SK-N-DZ (cell line): ENCODE measurements at regions not wholly inside any gene's neighbourhood (a gene's known extent, or its start where the extent isn't known, plus 50 kb on each side); places are given as distances from the start of the nearest gene placed in this dataset.

Source experiments
- DNase-seq: peaks from one replicate; pipeline ENCODE4 v3.0.0-alpha.2; 2015; ENCODE audit warnings: low spot score

DNA sequence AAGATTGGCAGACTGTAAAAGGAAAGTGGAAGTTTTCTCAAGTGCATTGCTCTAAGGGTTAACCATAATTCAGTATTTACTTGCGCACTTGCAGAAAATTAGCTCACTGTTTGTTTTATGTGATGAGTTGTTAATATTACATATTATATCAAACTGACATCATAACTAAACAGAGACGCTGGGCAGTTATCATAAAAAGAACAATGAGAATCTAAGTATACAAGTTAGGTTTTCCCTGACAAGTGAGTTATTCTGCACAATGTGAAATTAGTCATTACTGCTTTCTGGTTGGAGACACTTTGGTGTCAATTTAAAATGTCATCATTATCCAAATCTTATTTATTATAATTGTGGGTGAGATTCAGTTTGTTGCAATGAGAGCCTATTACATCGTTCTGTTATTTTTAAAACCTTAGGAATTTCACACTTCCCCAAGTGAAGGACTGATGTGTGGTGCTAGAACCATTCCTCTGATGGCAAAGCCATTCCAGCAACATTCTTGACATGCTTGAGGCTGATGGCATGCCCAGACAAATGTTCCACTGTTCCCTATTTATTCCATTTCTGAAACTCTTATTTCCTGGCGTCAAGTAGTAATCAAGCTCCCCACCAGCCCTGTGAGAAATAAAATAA, 90.1 kb upstream of the FLRT2 start:
- no peak for DNase-seq

DNA sequence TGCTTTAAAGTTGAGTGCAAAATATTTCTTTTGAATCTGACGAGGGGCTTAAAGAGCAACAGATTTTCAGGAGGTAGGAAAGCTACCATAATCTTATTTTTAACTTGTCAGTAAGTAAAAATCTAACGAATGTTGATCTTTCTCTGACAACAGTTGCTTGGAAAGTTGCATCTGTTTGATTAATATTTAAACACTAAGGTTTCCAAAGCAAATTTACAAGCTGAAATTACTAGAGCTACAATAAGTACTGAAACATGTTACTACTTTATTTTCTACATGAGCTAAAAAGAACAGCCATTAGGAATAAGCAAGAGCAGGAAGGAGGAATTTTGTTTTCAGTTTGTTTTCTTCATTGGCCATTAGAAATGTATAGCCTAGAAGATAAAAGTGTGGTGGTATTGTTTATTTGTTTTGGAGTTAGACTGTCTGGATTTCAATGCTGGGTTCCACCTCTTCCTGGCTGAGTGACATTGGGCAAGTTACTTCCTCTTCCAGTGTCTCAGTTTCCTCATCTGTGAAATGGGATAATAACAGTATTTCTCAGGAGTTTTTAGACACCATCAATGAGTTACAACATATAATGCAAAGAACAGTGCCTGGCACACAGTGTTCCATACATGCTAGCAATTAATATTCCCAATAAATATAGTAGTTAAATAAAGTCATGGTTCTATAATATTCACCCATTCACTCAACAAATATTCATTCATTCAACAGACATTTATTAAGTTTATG, 87.9 kb upstream of the FLRT2 start:
- DNase-seq, result no peak

GRCh38 chr14:85442996-85443395, 86.9 kb upstream of the FLRT2 start:
- DNase-seq, result no peak

GRCh38 chr14:85444635-85445034, 85.3 kb upstream of the FLRT2 start:
- peak; percentile 74 for DNase-seq

- no peak for DNase-seq
These were observed 84.7 kb upstream of the FLRT2 start for GRCh38 chr14:85445151-85445795.

DNA sequence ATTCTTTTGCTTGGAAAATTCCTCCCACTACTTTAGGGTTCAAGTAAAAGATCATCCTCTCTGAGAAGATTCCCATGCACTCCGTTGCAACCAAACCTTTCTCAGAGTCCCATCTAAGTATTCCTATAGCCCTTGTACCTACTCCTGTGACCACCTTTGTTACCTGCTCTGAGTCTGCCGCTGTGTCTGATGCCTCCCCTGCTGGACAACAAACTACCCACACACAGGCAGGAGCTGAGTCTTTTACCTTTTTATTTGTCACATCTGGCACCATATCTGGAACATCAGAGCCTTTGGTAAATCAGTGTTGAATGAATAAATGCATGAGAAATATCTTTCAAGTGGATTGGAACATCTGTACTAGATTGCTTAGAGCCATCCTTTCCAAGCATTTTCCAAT, 82.1 kb upstream of the FLRT2 start:
- no peak for DNase-seq

DNA sequence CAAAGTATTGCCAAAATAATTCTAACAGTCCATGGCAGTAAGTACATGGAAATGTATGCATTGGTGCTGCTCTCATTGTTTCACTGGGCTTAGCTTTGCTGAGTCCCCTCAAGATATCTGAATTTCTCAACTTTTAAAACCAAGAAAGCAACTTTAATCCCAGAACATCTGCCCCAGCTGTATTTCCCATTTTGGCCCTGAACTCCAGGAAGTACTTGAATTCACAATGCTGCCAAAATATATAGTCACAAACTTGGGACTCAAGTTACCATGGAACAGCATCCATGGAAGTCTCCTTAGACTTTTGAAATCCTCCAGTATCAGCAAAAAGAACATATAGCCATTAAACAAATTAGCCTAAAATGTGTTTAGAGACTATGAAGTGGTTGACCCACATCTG, 78.5 kb upstream of the FLRT2 start:
- DNase-seq, result no peak

GRCh38 chr14:85453401-85454225, 76.3 kb upstream of the FLRT2 start:
- DNase-seq, result no peak

GRCh38 chr14:85454226-85454813, 75.6 kb upstream of the FLRT2 start:
- no peak for DNase-seq

- no peak for DNase-seq
These were observed 70.5 kb upstream of the FLRT2 start for GRCh38 chr14:85459361-85460000.

- DNase-seq, result no peak
These were observed 68.4 kb upstream of the FLRT2 start for GRCh38 chr14:85461432-85462133.

GRCh38 chr14:85463512-85463911, 66.4 kb upstream of the FLRT2 start:
- DNase-seq, result no peak

DNA sequence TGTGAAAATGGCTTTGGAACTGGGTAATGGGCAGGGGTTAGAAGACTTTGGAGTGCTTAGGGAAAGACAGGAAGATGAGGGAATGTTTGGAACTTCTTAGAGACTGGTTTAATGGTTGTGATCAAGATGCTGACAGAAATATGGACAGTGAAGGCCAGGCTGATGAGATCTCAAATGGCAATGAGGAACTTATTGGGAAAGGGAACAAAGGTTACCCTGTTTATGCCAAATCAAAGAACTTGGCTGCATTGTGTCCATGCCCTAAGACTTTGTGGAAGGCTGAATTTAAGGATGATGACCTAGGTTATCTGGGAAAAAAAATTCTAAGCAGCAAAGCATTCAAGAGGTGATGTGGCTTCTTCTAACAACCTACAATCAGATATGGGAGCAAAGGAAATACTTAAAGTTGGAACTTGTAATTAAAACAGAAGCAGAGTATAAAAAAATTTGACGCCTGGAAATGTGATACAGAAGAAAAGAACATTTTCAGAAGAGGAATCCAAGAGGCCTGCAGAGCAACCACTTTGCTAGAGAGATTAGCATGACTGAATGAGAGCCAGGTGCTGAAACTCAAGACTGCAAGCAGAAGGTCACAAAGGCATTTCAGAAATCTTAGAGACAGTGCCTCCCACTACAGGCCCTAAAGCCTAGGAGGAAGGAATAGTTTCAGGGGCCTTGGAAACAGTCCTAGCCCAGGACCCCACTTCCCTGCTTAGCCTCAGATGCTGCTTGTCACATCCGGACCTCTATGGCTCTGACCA, 65.6 kb upstream of the FLRT2 start:
- no peak for DNase-seq

DNA sequence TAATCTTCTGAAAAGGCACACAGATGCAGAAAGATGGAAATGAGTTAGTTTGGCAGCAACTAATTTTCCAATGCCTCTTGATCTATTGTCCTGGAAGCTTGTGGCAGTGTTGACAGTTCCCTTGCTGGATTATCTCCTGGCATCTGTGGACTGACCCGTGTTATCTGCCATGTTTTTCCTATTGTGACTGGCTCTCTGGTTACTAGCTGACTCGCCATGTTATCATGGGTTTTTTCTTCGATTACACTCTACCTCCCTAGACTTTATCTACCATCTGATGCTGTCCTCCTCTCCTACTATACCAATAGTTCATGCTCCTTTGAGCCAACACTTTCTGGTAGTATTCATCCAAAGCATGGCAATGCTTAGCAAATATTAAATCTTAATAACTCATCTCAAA, 63.3 kb upstream of the FLRT2 start:
- peak; percentile 28 for DNase-seq

GRCh38 chr14:85468816-85469215, 61.1 kb upstream of the FLRT2 start:
- DNase-seq, result peak; percentile 34

DNA sequence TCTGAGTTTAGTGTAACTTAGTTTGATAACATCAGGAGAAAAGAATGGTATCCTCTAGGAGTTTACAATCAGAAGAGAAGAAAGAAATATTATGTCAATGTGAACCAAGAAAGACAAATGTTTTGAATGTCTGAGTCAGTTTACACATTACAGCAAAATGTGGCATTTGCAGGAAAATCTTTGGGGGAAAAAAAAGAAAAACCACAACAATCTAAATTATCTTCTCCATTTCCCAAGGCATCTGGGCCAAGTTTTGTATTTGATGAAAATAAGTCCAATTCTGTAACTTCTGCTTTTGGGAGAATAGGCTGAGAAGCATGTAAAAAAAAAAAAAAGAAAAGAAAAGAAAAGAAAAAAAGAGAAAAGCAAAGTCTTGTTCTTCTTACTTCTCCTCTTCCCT, 58.8 kb upstream of the FLRT2 start:
- DNase-seq, result no peak

GRCh38 chr14:85471744-85472143, 58.2 kb upstream of the FLRT2 start:
- peak; percentile 86 for DNase-seq

- DNase-seq, result no peak
These were observed 55.5 kb upstream of the FLRT2 start for GRCh38 chr14:85474431-85474830.

GRCh38 chr14:85475113-85475512, 54.8 kb upstream of the FLRT2 start:
- DNase-seq, result no peak

GRCh38 chr14:85479306-85479705, 50.6 kb upstream of the FLRT2 start:
- DNase-seq, result no peak
